NCI-H2196 treated with DMSO at 0.1 percent for 48 hours (cell line): ENCODE measurements at regions not wholly inside any gene's neighbourhood (a gene's known extent, or its start where the extent isn't known, plus 50 kb on each side); places are given as distances from the start of the nearest gene placed in this dataset.

ENCODE experiments used
- DNase-seq: peaks from one replicate; lab custom pipeline; 2025; ENCODE audit not compliant: unreplicated experiment; lab: John Stamatoyannopoulos, UW

- no peak for DNase-seq
Observed at GRCh38 chr10:130772056-130772455, 539.5 kb downstream of the TCERG1L start.

DNA sequence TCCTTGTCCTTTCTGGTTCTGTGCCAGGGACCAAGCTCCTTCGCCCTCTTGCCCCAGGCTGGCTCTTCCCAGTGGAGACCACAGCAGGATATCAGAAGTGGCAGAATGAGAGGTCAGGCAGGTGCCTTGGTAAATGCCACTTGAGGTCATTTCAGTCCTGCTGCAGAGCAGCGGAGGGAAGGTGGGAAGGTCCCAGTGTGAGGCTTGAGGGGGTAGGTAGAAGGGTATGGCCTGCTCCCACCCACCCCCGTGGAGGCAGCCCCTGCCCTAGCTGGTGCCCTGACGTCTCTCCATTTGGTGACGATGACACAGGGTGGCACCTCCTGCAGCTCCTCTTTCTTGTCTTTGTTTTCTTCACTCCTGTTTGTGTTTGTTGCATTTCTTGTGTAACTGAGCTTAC lies 538.8 kb downstream of the TCERG1L start:
- no peak for DNase-seq

GRCh38 chr10:130773941-130774340 lies 537.6 kb downstream of the TCERG1L start:
- no peak for DNase-seq

GRCh38 chr10:130774871-130775270 lies 536.6 kb downstream of the TCERG1L start:
- DNase-seq = no peak

- no peak for DNase-seq
Observed at GRCh38 chr10:130775311-130775710, 536.2 kb downstream of the TCERG1L start.

DNA sequence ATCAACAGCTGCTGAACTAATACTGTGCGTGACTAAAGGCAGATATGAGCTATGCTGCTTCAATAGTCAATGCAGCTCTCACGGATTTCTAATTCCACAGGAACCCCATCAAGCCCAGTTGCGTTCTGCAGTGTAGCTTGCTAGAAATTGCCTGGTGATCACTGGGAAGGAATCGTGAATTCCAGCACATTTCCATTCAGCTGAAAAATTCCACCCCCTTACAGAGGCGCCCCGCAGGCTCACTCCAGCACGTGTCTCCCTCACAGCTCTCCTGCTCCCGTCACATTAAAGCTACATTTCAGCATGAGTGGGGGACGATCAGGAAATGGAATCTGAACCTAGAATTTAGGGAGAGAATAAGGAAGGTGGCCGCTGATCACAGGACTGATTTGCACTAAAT lies 534.8 kb downstream of the TCERG1L start:
- DNase-seq = no peak

DNA sequence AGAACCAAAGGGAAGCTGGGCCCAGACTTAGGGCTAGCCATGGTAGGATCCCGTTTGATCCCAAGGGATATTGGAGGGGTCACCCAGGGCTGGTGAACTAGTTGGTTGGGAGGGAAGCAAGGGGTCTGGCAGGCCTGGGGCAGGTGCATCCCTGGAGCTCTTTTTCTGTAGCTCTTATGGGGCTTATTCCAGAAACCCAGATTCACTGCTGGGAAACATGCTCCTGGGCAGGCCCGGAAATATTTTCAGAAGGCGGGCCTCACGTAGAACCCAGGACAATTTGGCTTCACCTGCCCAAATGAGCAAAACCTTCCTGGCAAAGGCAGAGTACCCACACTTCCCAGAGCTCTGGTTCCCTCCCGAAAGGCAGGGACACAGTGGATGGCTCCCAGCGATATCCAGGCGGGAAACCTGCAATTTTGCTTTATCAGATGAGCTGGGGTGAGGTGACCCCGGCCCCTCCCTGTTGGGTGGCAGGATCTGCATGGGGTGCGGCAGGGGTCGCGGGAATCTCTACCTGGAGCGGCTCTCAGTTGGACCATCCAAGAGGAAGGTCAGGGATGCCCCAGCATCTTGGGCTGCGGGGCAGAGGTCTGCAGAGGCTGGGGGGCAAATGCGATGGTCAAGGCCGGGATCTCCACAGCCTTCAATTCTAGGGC lies 533.9 kb downstream of the TCERG1L start:
- no peak for DNase-seq

GRCh38 chr10:130778166-130778545 lies 533.4 kb downstream of the TCERG1L start:
- no peak for DNase-seq

- no peak for DNase-seq
Observed at GRCh38 chr10:130780763-130781162, 530.8 kb downstream of the TCERG1L start.

DNA sequence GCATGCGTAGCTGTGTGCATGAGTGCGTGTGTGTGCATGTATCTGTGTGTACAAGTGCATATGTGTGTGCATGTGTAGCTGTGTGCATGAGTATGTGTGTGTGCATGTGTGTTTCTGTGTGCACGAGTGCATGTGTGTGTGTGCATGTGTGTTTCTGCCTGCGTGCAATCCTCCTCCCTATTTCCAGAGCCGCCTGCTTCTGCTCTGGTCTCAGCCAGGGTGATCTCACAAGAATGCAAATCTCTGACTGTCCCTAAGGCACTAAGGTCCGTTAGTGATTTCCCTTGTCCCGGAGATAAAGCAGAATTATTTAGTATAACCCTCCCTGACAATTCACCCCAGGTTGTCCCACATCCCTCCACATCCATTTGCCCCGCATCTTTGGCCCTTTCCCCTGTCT lies 530.3 kb downstream of the TCERG1L start:
- DNase-seq = no peak

GRCh38 chr10:130781623-130782022 lies 529.9 kb downstream of the TCERG1L start:
- no peak for DNase-seq

GRCh38 chr10:130782467-130782866 lies 529.1 kb downstream of the TCERG1L start:
- no peak for DNase-seq

GRCh38 chr10:130784326-130784725 lies 527.2 kb downstream of the TCERG1L start:
- DNase-seq = no peak

DNA sequence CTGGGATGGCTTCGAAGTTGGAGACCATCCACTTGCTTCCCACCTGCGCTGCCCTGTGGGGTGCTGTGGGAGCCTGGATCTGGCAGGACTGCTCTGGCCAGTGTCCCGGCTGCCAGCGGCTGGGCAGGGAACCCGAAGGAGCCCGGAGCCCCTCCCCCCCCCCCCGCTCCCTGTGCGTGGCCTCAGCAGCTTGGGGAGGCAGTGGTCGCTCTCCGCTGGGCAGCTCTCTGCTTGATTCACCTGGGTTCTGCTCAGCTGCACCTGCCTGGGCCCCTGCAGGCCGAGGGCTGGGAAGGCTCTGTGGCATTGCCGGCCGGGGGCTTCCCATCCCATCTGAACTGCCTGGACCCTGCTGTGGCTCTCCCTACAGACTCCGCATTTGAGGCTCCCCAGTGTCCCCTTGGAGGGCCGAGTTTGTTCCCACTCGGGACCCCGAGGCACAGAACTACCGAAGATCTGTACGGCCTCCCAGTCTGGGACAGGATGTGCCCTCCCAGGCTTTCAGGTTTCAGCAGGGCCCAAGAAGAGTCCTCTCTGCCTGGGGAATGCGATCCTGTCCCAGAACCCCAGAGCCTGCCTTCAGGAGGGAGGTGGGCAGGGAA lies 525.1 kb downstream of the TCERG1L start:
- DNase-seq = no peak

DNA sequence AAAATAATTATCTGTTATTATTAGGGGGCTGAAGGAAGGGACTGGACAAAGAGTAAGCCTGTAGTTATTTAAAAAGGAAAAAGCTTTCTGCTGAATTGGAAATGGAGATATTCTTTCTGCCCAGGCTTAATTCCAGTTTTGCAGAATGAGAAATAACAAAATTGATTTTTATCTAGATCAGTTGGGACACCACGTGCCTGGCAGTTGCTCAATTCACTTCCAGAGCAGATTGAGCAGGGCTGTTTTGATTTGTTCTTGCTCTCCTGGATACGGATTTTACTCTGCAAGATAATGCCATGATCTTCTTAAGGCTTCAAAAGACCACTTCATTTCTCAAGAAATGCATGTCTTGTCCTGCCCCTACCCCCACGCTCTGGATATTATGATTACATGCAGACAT lies 524.3 kb downstream of the TCERG1L start:
- no peak for DNase-seq

DNA sequence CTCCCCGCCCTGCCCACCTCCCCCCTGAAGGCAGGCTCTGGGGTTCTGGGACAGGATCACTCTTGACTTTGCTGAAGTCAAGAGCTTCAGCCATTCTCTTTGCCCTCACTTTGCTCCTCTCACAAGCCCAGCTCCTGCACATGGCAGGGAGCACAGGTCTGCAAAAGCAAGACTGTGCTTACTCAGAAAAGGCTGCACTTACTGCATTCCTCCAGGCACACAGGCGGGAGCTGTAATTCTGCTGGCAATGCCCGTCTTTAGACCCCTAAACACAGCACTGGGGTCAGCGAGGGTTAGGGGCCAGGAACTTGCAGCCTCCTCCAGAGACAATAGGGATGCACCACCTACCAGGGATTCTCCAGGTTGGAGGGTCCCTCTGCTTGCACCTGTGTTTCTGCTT lies 523.7 kb downstream of the TCERG1L start:
- DNase-seq = no peak

GRCh38 chr10:130790339-130790738 lies 521.2 kb downstream of the TCERG1L start:
- no peak for DNase-seq

DNA sequence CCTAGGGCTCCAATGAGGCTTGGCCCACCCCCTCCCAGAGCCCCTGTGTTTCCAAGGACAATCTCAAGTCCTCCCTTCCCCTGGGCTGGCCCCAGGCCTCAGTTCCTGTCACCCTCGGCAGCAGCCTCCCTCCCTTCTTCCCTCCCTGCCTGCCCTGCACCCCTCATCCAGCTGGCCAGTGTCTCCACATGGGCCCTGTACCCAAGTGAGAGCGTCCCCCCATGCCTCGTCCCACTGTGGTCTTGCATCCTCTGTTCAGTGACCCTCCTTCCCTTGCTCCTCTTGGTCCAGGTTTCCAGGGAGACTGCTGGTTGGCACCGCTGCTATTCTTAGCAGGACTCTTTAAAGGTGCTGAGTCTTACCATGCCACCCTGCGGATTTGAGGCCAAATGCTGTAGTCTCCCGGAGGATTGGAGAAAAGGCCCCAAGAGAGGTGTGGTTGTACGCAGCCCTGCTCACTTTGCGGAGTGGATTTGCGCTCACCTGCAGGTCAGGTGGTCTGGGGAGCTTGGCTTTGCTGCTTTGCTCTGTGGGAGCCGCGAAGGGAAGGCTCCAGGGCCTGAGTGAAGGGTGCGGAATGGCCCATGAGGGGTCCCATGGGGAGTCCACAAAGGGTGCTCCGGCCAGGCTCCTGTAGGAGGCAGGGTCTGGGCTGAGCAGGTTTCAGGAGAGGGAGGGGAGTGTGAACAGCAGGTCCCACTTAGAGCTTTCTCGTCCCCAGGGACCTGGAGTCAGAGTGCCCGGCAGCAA lies 519.2 kb downstream of the TCERG1L start:
- DNase-seq = no peak

DNA sequence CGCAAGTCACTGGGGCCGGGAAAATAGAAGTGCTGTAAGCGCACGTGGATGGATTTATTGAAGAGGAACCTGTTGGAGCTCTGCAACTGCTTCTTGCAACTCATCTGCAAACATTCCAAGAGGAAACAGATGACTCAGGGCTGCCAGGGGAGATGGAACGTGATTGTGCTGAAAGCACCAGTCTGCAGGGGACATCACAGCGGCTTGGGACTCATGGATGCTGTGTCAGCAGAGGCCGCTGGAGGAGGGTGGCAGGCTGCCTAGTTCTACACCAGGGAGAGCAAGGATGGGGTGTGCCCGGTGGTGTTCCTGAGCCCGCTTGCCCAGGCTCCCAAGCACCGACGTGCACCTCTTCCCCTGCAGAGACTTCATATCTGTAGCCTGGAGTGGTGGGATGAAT lies 515.7 kb downstream of the TCERG1L start:
- DNase-seq = no peak

DNA sequence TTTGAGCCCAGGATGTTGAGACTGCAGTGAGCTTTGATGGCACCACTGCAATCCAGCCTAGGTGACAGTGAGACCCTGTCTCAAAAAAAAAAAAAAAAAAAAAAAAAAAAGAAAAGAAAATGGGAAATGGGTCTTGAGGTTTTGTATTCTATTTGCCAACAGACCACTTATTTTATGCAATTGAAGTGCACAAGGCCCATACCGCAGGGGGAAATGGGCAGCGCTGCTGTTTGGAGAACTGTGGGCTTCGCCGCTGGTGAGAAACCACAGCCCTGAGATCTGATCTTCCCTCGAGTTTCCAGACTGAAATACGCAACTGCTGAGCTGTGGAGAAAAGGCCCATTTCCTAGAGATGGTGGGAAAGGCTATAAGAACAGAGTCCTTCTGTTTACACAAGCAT lies 512.0 kb downstream of the TCERG1L start:
- DNase-seq = no peak

- DNase-seq = no peak
Observed at GRCh38 chr10:130800281-130800680, 511.2 kb downstream of the TCERG1L start.

DNA sequence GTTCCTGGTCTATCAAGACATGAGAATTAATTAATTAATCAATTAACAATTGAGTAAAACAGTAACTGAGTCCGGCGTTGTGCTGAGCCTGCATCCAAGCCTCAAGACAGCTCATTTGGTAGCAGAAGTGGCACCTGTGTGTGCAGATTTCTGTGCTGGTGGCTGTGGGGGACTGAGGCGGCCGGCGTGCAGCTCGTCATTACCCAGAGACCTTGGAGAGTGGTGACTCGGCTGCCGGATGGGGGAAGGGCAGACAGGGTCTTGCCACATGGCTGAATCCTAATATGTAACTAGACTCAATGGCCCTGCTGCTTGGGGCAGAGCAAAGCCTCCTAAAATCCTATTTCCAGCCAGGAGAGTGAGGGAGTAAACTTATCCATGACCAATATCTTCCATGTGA lies 510.2 kb downstream of the TCERG1L start:
- DNase-seq = no peak
